ENCODE measurements at regions not wholly inside any gene's neighbourhood (a gene's known extent, or its start where the extent isn't known, plus 50 kb on each side); places are given as distances from the start of the nearest gene placed in this dataset.
"Not testable (repeated sequence)": the region's sequence is repeated elsewhere in the genome, so short reads cannot be mapped to it uniquely, and the experiment has no call there.

DNA sequence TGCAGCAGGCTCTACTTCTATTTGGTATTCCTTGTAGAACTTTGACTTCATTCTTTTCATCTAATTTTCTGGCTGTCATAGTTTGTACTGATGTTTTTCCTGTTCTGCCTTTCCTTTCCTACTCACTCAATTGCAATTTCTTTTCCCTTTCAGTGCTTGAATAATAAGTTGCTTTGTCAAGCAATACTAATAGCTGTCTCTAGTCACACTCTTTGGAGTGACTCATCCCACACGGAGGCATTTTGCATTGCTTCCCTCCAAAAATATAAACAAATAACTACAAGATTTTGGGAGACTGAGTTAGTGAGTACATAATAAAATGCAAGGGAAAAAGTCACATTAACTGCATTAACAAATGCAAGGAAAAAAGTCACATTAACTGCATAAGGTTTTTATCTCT is 465.9 kb downstream of the CDH9 start:
- intact Hi-C loops (cut with DNase I): no loop called here
- no peak for DNase-seq

DNA sequence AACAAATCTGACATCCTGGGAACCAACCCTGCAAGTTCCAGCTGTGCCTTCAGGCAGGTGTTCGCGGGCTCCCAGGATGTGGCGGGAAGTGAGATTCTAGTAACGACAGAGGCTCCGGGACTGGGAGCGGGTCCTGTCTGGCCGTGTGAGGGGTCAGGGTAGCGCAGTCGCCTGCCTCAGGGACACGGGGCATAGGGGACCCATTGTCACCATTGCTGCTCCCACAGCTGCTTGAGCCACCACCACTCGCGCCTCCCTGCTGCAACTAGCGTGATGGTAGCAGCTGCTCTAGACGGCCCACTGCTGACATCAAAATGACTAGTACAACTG is 468.5 kb downstream of the CDH9 start:
- no peak for DNase-seq
- intact Hi-C loops (cut with DNase I): no loop called here

DNA sequence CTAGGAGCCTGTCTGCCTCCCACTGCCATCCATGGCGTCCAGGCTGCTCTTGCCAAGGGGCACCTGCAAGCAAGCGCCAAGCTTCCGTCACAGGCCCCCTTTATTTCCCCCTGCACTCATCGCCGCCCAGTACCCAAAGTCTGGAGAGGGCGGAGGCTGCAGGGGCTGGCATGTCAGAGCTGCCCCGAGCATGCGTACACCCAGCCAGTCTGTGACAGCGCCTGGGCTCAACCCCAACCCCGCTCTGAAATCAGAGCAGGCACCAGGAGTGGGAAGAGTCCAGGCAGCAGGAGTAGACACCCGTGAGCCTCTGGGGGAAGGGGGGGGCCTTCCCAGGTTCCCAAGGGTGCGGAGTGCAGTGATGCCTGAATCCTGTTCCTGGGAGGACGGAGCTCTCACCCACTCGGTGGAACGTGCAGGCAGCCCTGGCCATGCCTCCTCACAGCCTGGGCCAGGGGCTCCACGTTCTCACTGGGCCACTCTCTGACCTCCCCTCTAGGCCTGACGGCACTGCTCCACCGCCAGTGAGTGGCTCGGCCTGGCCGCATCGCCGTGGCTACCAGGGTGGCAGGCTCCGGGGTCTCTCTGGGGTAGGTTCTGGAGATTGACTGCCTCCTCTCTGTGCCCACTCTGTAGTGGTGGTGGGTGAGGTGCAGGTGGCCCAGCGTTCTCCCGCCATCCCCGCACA is 469.0 kb downstream of the CDH9 start:
- intact Hi-C loops (cut with DNase I): no loop called here
- DNase-seq: no peak

DNA sequence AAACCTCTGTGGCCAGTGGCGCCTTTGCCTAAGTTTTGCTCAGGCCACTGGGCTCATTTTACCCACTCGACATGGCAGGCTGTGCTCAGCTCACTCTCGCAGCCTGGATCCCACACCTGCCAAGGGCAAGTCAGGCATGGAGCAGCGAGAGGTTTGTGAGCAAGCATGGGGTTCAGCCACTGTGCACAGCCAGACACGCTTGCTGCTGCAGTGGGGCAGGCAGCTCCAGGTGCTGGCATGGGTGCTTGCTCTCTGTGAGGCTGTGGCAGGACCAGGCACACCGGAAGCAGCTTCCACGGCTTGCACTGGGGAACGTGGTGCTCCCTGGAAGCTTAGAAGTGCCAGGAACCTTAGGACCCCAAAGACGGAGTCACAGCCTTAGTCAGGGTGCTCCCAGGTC is 470.1 kb downstream of the CDH9 start:
- DNase-seq: no peak
- intact Hi-C loops (cut with DNase I): no loop called here

DNA sequence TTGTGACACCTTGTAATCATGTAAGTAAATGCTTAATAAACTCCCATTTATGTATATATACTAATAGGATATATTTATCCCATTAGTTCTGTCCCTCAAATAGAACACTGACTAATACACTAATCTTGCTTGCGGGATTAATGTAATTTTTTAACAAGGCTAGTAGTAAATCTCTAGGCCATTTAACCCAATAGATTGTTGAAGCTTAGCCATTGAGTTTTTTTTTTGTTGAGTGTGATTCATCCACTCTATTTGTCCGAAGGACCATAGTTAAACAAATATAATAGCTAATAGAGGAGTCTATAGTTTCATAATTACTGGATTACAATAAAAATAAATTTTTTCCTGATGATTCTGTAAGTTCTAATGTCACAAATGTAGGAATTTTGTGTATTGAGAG is 474.4 kb downstream of the CDH9 start:
- no peak for DNase-seq
- intact Hi-C loops (cut with DNase I): no loop called here

DNA sequence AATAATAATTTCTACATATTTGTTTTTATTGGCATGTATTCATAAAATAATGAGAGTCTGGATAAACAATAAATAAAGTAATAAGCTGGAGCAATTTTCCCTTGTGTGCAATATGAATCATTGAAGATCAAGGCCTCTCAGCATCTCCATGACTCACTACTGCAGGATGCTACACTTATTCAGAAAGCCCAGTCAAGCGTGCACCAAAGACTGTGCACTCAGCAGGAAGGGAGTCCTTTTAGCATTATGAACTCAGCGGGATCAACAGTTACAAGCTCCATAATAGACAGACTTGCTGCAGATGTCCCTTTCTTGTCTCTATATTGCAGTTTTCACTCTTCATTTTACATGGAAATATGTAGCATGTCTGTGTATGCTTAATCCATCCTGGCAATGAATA is 485.3 kb downstream of the CDH9 start:
- DNase-seq: no peak
- intact Hi-C loops (cut with DNase I): no loop called here

DNA sequence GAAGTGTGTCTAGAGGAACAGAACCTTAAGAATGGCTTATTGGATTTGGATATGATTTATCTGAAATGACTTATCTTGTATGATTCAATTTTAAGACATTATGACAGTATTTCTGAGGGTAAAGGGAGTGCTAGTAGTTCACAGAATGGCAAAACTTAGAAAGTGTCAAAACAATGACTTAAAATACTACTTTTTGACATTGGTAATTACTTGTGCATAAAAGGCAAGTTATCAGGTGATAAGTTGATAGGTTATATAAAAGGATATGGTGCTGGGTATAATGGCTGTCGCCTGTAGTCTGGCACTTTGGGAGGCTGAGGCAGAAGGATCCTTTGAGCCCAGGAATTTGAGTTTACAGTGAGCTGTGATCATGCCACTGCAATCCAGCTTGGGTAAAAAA is 494.4 kb downstream of the CDH9 start:
- intact Hi-C loops (cut with DNase I): no loop called here
- DNase-seq: no peak

DNA sequence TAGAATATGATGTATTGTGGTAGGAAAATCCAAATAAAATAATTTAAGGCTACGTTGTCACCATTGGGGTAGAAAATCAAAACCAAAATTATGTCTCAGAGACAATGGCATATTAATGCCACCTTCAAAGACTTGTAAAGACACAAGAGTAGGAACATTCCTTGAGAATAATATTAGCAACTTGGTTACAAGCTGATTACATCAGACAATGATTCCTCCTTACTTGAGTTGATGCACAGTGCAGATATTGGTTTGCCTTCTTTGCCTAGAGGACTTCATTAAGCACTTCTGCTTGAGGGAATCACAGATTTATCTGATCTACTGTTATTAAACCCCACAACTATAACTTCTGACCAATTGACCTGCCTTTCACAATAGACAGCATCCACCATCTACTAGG is 500.2 kb downstream of the CDH9 start:
- no peak for DNase-seq
- intact Hi-C loops (cut with DNase I): no loop called here

DNA sequence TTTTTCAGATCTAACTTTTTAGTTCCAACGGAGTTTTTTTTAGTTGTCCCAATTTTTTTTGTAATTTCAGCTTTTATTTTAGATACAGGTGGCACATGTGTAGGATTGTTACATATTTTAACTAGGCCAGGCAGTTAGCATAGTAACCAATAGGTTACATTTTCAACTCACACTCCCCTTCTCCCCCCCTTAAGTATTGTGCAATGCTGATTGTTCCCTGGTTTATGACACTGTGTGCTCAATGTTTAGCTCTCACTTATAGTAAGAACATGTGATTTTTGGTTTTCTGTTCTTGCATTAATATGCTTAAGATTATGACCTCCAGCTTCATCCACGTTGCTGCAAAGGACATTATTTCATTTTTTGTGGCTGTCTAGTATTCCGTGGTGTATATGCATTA is 503.2 kb downstream of the CDH9 start:
- no peak for DNase-seq
- intact Hi-C loops (cut with DNase I): no loop called here

DNA sequence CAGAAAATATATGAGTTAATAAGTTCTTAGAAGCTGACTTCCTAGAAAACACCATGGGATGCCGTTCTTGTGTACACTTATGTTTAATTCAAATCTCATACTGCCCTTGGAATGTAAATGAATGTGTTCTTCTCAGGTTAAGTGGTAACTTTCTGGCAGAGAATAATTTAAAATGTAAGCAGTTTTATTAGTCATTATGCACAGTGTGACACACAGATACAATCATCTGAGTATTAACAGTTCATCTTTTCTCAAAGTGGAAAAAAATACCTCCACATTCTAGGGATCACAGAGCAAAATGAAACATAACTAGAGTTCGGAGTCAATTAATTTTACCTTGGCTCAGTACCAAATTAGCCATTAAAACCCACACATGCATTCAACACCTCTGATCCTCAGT is 508.1 kb downstream of the CDH9 start:
- intact Hi-C loops (cut with DNase I): no loop called here

DNA sequence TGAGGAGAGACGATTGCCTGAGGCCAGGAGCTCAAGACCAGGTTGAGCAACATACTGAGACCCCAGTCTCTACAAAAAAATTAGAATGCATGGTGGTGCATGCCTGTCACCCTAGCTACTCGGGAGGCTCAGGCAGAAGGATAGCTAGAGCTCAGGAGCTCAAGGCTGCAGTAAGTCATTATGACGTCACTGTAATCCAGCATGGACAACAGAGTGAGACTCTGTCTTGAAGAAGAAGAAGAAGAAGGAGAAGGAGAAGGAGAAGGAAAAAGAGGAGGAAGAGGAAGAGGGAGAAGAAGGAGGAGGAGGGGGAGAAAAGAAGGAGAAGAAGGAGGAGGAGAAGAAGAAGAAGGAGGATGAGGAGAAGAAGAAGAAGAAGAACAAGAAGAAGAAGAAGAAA is 519.1 kb downstream of the CDH9 start:
- intact Hi-C loops (cut with DNase I): no loop called here
- no peak for DNase-seq

More for the DNA sequence above, 508.1 kb downstream of the CDH9 start:
- DNase-seq: no peak

DNA sequence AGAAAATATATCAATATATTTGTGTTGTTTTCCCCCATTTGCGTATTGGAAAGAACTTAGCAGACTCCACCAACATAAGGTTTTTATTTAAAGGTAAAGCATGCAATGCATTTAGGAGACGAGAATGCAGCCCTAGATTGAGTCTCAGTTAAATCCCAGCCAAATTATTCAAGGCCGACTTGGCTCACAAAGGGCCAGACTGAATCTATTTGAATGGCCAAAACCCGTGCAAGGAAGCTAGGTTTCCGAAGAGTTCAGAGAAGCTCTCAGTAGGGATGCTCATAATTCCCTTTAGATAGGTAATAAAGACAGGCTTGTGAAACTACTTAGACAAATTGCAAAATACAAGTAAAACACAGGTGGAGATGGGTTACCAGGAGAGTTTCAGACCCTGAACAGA is 520.3 kb downstream of the CDH9 start:
- intact Hi-C loops (cut with DNase I): no loop called here
- DNase-seq: no peak

DNA sequence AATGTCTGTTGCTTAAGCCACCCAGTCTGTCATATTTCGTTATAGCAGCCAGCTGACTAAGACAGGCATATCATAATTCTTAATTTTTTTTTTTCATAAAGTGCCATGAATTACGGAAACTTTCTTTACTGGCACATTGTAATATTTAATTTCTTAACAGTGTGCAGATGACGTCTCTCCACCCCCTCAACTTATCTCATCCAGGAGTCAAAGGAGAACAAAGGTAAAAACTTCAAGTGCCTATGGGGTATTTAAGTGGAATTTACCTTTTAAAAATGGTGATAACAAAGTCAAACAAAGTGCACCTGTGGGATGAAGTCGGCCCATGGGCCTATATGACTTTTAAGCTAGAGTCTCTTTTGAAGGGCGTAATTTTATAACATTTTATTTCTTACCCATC is 539.4 kb downstream of the CDH9 start:
- DNase-seq: no peak
- intact Hi-C loops (cut with DNase I): no loop called here

DNA sequence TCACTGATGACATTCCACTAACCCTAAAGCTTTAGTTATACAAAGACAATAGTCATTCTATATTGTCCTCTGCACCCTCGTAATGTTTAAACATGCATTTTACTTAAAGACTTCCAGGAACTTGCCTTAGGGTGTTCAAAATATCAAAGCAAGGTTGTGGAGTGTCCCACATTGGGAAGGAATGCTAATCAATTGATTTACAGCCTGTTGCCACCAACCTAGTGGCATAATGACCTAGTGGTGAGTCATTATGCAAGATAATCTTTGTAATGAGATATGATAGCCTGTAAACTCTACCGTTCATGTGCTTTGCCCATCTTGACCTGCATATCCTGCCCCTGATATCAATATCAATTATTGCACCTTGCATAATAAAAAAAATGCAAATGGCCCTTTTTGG is 542.9 kb downstream of the CDH9 start:
- intact Hi-C loops (cut with DNase I): no loop called here
- no peak for DNase-seq

DNA sequence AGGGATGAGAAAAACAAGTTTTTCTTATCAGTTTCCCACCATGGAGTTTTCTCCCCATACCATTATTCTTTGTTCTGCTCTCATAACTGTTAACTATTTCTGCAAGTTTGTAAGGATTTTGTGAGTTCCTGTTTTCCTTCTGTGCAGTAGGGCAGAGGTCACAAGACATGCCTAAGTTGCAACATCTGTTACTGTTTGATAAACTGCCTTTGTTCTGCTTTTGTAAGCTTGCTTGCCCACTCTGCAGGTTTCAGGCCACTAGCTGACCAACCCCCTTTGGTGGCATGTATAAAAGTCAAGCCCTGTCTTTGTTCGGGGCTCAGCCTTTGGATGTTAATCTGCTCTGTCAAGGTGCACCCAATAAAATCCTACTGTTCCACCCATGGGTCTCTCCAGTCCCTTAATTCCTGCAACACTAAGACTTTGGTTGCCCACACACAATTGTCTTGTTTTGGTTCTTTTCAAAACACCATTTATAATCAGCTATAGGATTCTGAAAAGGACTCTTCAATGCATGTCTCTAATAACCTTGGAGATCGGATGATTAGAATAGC is 545.4 kb downstream of the CDH9 start:
- no peak for DNase-seq
- intact Hi-C loops (cut with DNase I): no loop called here

DNA sequence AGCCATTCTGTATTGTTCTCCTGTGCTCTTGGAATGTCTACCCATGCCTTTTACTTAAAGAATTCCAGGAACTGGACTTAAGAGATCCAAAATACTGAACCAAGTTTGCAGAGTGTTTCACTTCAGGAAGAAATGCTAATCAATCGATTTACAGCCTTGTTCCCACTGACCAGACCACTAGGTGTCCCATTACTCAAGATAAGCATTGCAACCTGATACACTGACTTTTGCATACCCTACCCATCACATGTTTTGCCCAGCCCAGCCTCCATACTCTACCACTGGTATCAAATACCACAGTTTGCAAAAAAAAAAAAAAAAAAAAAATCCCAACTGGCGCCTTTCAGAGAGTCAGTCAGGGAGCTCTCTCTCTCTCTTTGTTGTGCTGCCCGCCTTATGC is 550.8 kb downstream of the CDH9 start:
- DNase-seq: no peak
- intact Hi-C loops (cut with DNase I): no loop called here

DNA sequence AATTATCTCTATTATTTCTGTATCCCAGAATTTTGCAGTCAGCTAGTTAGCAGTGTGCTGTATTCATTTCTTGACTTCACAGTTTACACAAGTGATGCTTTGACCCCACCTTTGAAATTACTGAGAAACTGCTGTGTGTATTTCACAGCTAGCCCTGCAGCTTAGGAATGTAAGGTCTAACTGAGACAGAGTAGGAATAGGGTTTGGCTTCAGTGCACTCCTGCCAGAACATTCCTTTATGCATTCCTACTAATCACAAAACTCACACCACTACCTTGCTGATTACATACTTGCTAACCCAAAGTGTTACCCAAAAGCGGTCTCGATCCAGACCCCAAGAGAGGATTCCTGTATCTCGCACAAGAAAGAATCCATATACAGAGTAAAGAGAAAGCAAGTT is 551.8 kb downstream of the CDH9 start:
- DNase-seq: no peak
- intact Hi-C loops (cut with DNase I): no loop called here

DNA sequence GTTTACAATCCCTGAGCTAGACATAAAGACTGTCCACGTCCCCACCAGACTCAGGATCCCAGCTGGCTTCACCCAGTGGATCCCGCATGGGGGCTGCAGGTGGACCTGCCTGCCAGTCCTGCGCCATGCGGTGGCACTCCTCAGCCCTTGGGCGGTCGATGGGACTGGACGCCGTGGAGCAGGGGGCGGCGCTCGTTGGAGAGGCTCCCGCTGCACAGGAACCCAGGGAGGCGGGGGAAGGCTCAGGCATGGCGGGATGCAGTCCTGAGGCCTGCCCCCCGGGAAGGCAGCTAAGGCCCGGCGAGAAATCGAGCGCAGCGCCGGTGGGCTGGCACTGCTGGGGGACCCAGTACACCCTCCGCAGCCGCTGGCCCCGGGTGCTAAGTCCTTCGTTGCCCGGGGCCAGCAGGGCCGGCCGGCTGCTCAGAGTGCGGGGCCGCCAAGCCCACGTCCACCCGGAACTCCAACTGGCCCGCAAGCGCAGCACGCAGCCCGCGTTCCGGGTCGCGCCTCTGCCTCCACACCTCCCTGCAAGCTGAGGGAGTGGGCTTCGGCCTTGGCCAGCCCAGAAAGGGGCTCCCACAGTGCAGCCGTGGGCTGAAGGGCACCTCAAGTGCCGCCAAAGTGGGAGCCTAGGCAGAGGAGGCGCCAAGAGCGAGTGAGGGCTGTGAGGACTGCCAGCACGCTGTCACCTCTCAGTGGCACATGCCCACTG is 553.1 kb downstream of the CDH9 start:
- intact Hi-C loops (cut with DNase I); DNase-seq: not testable (repeated sequence)

DNA sequence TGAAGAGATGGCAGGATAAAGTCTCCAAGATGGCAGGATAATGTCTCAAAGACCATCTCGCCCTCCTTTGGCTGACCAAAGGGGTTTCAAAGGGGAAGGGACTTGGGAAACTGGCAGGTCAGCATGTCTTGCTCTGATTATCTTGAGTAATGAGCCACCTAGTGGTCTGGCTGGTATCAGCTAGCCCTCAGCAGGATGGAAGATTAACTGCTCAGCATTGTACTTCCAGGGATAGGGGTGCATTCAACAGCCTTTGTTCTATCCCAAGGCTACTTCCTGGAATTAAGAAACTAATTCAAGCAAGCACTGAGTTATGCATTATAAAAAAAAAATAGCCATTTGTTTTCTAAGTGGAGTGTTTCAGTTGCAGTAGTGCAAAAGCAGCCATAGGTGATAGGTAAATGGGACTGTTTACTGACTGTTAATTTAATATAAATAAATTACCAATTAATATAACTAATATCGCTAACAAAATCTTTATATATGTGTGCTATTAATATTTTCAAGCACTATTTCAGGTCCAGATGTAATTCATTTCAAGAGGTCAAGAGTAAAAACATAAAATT is 555.5 kb downstream of the CDH9 start:
- intact Hi-C loops (cut with DNase I): no loop called here
- peak in 30 of 42 donors; percentile 9 to 71 (median 37) for DNase-seq

DNA sequence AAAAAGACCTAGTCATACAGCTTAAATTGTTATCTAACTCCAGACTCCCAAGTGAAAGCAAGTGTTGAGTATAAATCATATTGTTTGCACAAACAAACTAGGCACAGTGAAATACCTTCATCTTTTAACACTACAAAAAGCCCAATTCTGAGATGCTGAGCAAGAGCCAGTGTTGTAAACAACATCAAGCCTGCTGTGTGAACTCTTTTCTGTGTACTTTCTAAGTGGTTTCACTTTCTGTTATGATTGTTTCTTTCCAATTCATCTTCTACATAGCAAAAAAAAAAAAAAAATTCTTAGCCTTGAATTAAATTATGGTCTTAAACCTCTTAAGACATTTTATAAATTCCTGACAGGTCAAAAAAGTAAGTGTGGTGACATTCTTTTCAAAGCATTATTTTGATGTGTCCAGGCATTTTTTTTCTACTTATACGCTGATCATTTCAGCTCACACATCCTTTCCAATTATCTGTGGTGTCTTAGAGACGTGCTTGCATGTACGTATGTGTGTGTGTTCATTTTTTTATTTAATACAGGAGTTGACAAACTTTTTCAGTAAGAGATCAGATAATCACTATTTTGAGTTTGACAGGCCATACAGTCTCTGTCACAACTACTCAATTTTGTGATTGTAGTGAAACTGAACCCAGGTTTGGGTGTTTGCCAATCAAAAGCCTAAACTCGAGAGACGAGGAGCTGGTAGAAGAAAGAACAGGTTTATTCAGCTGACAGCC is 556.1 kb downstream of the CDH9 start:
- no peak for DNase-seq
- intact Hi-C loops (cut with DNase I): no loop called here
